ENCODE measurements at regions not wholly inside any gene's neighbourhood (a gene's known extent, or its start where the extent isn't known, plus 50 kb on each side); places are given as distances from the start of the nearest gene placed in this dataset.

- TF ChIP-seq AFF4 (CRISPR knock-in tag; IDR thresholded peaks at IDR 0.05; ENCODE audit: borderline replicate concordance) (no peak), FOXK1 (CRISPR knock-in tag; IDR thresholded peaks at IDR 0.05) (no peak)
Observed at GRCh38 chr7:9981742-9982349, 991.8 kb upstream of the PHF14 start (continued).

GRCh38 chr7:9983048-9983447 is 990.6 kb upstream of the PHF14 start:
- ChIA-PET POLR2A (no interaction called here), CTCF (no interaction called here)
- ATAC-seq (no peak; the same call in 1 of the 2 replicates), DNase-seq (ENCODE audit: low spot score) (no peak)
- Mint-ChIP-seq H3K27ac (no peak overlapping the region), H3K9me3 (peaks cover 4% of the 10 kb centered on the region), H3K27me3 (ENCODE audit: low read depth) (no peaks in the 10 kb centered on the region), H3K4me3 (no peak overlapping the region), H3K36me3 (peaks cover 3% of the 10 kb centered on the region), H3K4me1 (no peaks in the 10 kb centered on the region)
- TF ChIP-seq TEAD4 (CRISPR knock-in tag; IDR thresholded peaks at IDR 0.05): no peak
- TF ChIP-seq PRDM15 (CRISPR knock-in tag; IDR thresholded peaks at IDR 0.05): no peak
- TF ChIP-seq ELF4 (CRISPR knock-in tag; IDR thresholded peaks at IDR 0.05; ENCODE audit: low read depth): no peak
- TF ChIP-seq ZNF121 (CRISPR knock-in tag; IDR thresholded peaks at IDR 0.05): no peak

- H3K4me1 Mint-ChIP-seq: no peaks in the 10 kb centered on the region
- H3K9me3 Mint-ChIP-seq: peaks cover 25% of the 10 kb centered on the region
- DNase-seq (ENCODE audit: low spot score) (no peak), ATAC-seq (no peak)
- no peaks in the 10 kb centered on the region for H3K27me3 Mint-ChIP-seq (ENCODE audit: low read depth)
- POLR2A ChIA-PET: interaction anchor here (0.6 kb wide), 1 partner anchor 322 kb away, joined by 3 read pairs; no protein-coding TSS in a partner anchor
- TF ChIP-seq ATF3 (CRISPR knock-in tag; conservative IDR thresholded peaks at IDR 0.05) (no peak), ZBTB43 (CRISPR knock-in tag; IDR thresholded peaks at IDR 0.05) (no peak), HMGA2 (CRISPR knock-in tag; IDR thresholded peaks at IDR 0.05) (no peak), AR (CRISPR knock-in tag; IDR thresholded peaks at IDR 0.05) (no peak), ARID4B (CRISPR knock-in tag; IDR thresholded peaks at IDR 0.05; ENCODE audit: borderline replicate concordance) (no peak), ZMAT4 (CRISPR knock-in tag; IDR thresholded peaks at IDR 0.05) (no peak), CREB1 (CRISPR knock-in tag; IDR thresholded peaks at IDR 0.05) (no peak), NFYB (CRISPR knock-in tag; conservative IDR thresholded peaks at IDR 0.05; ENCODE audit: low read depth) (no peak)
- no peak overlapping the region for H3K4me3 Mint-ChIP-seq
- H3K36me3 Mint-ChIP-seq: peaks cover 20% of the 10 kb centered on the region
- no peak overlapping the region for H3K27ac Mint-ChIP-seq
- CTCF ChIA-PET: no interaction called here
Observed at GRCh38 chr7:10015687-10016086, 958.0 kb upstream of the PHF14 start.

Data from WTC11 (cell line).